ENCODE measurements at regions not wholly inside any gene's neighbourhood (a gene's known extent, or its start where the extent isn't known, plus 50 kb on each side); places are given as distances from the start of the nearest gene placed in this dataset.
"Not testable (repeated sequence)": the region's sequence is repeated elsewhere in the genome, so short reads cannot be mapped to it uniquely, and the experiment has no call there.

DNA sequence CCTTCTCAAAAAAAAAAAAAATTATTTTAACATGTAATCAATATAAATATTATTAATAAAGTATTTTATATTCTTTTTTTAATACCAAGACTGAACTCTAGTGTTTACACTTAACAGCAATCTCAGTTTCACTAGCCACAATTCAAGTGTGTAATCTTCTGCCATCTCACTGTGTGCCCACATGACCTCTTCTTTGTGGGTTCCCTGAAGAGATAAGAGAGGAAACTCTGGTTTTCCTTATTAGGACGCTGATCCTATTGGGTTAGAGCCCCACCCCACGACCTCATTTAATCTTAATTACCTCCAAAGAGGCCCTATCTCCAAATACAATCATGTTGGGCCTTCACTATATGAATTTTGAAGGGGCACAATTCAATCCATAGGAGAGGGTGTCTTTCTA, 177.6 kb downstream of the STK31 start:
- no peak for DNase-seq

DNA sequence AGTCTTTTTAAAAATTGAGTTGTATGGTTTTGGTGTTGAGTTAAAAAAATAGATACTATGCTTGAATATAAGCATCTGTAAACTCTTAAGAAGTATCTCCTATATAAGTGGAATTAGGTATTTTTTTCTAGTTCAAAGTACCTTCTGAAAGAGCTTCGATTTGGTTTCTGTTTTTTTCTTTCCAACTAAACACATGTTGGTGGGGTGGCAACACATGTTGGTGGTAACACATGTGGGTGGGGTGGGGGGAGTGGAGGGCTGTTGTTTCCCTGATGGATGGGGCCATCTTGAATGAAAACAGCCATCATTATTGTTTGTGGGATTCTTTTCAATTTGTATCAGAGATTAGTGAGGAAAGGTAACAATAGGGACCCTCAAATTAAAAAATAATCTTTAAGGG, 178.9 kb downstream of the STK31 start:
- no peak for DNase-seq

GRCh38 chr7:23889566-23889965, 179.5 kb downstream of the STK31 start:
- DNase-seq, result no peak

DNA sequence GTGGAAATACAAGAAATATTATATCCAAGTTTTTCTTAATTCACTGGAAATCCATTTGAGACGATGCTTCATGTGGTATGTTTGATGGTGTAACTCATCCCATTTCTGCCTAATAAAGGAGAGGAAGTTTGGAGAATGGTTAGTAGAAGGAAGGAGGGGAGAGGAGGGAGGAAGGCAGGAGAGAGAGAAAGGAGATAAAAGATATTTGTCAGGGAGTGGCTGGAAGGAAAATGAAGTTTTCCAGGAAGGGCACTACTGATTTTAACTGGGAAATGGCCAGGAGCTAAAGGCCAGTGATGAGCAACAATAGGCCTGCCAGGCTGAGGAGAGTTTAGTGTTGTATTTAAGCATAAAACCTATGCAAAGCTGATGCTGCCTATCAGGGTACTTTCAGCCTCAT, 182.0 kb downstream of the STK31 start:
- DNase-seq, result no peak

DNA sequence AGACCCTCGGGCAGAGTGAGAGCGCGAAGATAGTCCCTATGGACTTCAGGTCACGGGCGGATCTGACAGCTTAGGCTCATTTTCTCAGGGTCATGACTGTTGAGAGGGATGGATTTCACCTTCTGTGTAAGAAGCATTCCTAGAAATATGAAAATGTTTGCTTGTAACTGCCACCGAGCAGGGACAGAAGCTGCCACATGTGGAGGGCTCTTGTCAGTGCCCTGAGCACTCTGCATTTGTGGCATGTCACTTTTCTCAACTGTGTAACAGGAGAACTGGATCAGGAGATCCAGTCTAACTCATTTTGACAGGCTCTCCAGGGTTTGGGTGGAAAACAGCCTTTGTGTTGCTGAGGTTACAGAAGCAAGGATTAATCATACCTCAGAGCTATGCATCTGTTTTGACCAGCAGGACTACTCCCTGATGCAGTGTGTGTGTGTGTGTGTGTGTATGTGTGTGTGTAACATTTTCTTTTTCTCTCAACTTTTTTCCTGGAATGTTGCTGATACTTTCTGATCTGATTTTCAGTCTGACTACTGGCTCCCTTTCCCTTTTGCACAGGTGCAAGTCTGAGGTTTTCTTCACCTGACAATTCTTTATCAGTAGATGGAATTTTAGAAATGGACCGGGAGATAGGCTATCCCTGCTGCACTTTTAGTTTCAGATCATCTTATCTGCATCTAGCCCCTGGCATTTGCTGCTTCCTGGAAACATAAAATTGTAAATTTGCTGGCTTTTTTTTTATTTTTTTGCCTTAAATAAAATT, 183.3 kb downstream of the STK31 start:
- DNase-seq, result no peak

- no peak for DNase-seq
Measured at GRCh38 chr7:23893942-23894891, 184.2 kb downstream of the STK31 start.

DNA sequence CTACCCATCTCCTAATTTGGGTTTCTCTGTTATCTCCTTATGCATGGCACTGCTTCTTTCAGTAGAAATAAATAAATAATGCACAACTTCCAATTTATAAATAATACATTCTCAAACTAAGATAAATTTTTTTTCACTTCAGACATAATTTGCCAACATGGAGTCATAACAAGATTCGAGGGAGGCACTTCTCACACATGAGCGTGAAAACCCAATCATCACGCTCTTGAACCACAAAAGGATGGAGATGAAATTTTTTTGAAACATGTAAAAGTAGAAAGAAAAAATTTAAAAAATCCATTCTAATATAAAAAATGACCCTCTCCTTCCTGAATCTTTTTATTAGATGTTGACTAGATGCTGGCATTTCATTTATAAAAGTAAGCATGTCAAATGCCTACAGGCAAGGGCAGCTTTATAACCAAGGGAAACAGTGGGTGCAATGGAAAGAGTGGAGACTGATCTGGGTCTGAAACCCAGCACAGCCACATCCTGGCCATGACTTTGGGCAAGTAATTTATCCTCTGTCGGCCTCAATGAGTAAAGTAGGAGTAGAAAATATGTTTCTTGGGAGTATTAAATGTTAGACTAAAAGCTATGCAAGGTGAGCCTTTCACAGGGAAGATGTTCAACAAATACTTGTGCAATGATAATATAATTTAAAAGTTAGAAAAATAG, 185.0 kb downstream of the STK31 start:
- DNase-seq, result no peak

DNA sequence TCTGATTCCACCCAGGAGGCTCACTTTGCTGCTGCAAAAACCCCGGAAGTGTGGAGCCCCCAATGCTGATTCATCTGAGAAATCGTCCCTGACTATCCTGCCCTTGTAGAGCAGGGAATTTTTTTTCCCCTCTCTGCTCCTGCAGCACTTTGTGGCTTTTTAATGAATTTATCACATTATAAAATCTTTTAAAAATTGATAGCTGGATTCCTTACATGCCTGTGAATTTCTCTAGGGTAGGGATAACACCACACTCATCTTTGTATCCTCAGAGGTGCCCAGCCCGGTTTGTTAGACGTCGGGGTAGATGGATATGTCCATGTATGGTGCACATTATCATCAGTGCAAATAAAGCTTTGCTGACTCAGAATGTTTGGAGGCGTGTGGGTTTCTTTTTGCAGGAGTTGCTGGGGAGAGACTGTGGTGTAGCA, 185.7 kb downstream of the STK31 start:
- no peak for DNase-seq

GRCh38 chr7:23898619-23899018, 188.6 kb downstream of the STK31 start:
- no peak for DNase-seq

DNA sequence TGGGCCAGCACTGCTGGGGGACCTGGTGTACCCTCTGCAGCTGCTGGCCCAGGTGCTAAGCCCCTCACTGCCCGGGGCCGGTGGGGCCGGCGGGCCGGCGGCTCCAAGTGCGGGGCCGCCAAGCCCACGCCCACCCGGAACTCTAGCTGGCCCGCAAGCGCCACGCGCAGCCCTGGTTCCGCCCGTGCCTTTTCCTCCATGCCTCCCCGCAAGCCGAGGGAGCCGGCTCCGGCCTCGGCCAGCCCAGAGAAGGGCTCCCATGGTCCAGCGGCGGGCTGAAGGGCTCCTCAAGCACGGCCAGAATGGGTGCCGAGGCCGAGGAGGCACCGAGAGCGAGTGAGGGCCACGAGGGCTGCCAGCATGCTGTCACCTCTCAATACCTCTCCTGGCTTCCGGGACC, 194.9 kb downstream of the STK31 start:
- DNase-seq, result not testable (repeated sequence)

DNA sequence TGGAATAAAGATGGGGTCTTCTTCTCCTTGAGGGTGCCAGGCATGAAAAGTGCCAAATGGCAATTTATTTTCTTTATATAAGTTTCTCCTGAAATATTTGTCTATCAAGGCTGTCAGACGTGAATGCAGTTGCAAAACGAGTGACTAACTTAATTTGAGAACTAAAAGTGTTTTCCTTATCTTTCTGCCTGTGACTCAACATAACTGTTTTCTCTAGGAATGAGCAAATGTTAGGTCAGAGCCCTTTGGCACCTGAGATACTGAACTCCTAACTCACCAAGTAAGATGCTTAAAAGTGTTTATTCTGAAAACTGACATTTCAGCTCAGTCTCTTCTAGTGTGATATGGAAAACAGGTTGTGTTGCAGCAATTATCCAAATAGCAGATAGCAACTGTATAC, 197.0 kb downstream of the STK31 start:
- no peak for DNase-seq

DNA sequence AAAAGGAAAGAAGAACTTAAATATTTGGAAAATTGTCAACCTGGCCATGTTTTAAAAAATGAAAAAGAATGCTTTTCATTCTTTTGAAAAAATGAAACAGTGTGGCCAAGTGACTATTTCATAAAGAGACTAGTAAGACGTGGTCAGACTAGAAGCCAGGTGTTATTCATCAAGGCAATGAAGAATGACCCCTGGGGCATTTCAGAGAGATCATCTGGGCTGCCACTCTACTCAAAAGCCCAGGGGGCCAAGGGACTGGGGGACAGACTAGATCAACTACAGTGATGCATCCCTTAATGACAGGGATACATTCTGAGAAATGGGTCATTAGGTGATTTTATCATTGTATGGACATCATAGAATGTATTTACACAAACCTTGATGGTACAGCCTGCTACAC, 199.4 kb downstream of the STK31 start:
- DNase-seq, result no peak

- DNase-seq, result no peak
Measured at GRCh38 chr7:23912065-23912464, 202.0 kb downstream of the STK31 start.

- DNase-seq, result no peak
Measured at GRCh38 chr7:23913016-23913415, 203.0 kb downstream of the STK31 start.

GRCh38 chr7:23915236-23915635, 205.2 kb downstream of the STK31 start:
- no peak for DNase-seq

DNA sequence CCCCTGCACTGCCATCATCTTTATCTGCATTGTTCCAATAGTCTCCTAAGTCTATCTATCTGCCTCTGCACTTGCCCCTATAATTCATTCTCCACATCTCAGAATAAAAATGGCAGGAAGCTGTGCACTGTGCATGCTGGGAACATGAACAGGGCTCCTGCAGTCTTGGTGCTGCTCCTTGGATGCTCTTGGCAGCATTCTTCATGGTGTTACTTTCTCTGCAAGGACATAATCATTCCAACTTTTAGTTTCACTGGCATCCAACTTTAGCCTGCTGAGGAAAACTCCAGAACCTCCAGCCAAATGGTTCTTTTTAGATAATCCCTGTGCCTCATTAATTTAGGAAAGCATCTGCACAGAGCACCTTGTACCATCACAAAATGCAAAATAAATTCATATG, 208.3 kb downstream of the STK31 start:
- DNase-seq, result no peak

DNA sequence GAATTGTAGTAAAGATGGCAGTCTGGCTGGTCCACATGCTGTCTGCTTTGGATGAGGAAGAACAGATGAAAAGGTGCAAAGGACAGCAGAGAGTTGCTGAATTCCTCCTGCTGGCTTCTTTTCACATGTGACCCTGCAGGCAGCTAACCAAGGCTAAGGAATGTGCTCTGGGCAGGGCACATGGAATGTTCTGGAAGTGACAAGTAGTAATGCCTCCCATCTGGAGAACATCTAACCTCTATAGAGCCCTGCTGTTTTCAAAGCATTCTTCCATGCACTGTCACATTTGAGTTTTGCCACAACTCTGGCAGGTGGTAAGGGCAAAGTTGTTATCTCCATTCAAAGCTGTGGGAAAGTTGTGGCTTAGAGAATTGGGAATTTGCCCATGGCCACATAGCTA, 208.8 kb downstream of the STK31 start:
- DNase-seq, result no peak

- no peak for DNase-seq
Measured at GRCh38 chr7:23925088-23925487, 215.1 kb downstream of the STK31 start.

DNA sequence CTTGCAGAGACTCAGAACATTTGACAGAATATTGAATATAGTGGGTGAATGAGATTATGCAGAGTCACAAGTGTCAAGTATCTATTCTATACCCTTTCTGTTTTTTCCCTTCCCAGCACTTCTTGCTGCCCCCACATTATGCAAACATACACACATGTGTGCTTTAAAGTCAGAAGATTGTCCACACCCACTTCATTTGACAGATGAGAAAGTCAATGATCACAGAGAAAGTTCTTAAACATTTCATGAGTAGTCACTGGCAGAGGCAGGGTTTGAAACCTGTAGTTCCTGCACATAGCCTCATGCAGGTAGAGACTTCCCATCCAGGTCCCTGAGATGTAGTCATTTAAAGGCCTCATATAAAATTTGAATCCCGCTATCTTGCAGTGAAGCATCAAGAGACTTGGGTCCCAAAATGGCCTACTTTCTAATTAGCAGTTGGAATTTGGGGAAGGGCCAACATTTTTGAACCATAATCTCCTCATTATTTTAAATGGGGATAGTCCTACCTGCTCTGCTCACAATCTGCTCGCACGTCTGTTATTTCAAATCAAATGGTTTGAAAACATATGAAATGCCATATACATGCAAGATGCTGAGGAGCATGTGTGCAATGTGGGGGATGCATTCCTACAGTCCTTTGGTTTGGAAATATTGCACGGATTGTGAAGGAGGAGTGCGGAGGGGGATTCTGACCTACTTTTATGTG, 217.8 kb downstream of the STK31 start:
- DNase-seq, result no peak

GRCh38 chr7:23928418-23928775, 218.4 kb downstream of the STK31 start:
- no peak for DNase-seq

DNA sequence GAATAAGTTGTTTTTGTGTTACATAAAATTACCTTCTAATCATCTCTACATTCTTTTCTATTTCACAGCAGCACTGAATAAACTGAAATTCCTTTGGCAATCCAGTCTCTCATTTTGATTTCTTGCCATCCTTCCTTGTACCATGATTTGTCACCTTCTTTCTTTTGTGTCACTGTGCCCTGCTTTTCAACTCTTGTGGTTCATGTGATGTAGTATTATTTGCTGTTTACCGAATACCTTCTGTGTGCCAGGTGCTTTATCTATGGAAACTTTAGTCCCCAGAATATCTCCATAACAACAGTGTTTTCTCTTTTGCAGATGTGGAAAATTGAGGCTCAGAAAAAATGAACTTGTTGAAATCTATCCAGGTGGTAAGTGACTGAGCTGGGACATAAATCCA, 220.3 kb downstream of the STK31 start:
- DNase-seq, result no peak

DNA sequence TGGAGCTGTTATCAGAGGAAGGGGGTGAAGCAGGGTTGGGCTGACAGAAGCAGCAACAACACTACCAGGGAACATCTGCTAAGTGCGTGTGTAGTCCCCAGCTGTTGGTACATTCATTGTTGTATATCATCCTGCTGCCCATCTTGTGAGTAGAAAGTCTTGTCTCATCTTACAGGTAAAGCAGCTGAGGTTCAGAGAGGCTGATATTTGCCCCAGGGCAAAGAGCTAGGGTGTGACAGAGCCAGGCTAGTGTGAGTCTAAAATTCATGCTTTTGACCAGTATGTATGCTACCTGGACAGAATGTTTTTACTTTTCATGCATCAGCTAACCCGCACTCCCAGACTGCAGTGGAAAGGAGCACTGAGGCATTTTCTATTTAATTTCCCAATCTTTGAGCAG, 221.6 kb downstream of the STK31 start:
- DNase-seq, result no peak

GRCh38 chr7:23938215-23938614, 228.2 kb downstream of the STK31 start:
- DNase-seq, result no peak

Measured in suppressor macrophage treated with lipopolysaccharide for 4 hours (primary cell).